ENCODE measurements at regions not wholly inside any gene's neighbourhood (a gene's known extent, or its start where the extent isn't known, plus 50 kb on each side); places are given as distances from the start of the nearest gene placed in this dataset.

- TF ChIP-seq HNRNPUL1 (IDR thresholded peaks at IDR 0.05; ENCODE audit: low read length) (no peak), DNMT1 (IDR thresholded peaks at IDR 0.05) (no peak), SREBF1 (IDR thresholded peaks at IDR 0.05; ENCODE audit: borderline replicate concordance, low read depth, low read length) (no peak), ZNF143 (CRISPR knock-in tag; IDR thresholded peaks at IDR 0.05) (no peak), ZBTB40 (IDR thresholded peaks at IDR 0.05) (no peak), ZBTB40 (CRISPR knock-in tag; IDR thresholded peaks at IDR 0.05) (no peak), ZNF121 (CRISPR knock-in tag; conservative IDR thresholded peaks at IDR 0.05) (no peak)
Measured at GRCh38 chr13:94784066-94784465, 71.7 kb upstream of the SOX21 start.

All from K562 (cell line).